Epithelial cell of proximal tubule (primary cell): ENCODE measurements at regions not wholly inside any gene's neighbourhood (a gene's known extent, or its start where the extent isn't known, plus 50 kb on each side); places are given as distances from the start of the nearest gene placed in this dataset.

Experiments
- DNase-seq: peaks from one replicate; pipeline ENCODE4 v3.0.0-alpha.2; 2011; ENCODE audit warnings: low read depth
- H3K4me3 ChIP-seq: 2 replicates; pipeline ENCODE4 v1.5.1; 2011; ENCODE audit warnings: low read depth, mild to moderate bottlenecking, low read length
- TF ChIP-seq, protein P1 (sequence below): conservative IDR thresholded peaks from 2 replicates; pipeline ENCODE4 v1.5.1; 2012; ENCODE audit warnings: low read depth, mild to moderate bottlenecking, low read length

DNA sequence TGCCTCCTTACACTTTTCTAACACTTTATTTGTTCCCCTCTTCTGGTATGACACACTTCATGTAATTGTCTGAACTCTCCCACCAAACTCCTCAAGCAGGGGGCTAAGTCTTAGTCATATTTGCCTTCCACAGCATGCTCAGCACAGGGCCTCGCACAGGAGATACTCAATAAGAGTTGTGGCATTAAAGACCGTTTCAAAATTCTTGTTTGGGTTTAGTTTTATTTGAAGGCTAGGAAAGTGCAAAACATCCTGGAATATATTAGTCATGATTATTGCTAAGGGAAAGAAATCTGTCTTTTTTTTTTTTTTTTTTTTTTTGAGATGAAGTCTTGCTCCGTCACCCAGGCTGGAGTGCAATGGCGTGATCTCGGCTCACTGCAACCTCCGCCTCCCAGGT lies 137.6 kb upstream of the ECI2 start:
- TF ChIP-seq, protein P1, sequence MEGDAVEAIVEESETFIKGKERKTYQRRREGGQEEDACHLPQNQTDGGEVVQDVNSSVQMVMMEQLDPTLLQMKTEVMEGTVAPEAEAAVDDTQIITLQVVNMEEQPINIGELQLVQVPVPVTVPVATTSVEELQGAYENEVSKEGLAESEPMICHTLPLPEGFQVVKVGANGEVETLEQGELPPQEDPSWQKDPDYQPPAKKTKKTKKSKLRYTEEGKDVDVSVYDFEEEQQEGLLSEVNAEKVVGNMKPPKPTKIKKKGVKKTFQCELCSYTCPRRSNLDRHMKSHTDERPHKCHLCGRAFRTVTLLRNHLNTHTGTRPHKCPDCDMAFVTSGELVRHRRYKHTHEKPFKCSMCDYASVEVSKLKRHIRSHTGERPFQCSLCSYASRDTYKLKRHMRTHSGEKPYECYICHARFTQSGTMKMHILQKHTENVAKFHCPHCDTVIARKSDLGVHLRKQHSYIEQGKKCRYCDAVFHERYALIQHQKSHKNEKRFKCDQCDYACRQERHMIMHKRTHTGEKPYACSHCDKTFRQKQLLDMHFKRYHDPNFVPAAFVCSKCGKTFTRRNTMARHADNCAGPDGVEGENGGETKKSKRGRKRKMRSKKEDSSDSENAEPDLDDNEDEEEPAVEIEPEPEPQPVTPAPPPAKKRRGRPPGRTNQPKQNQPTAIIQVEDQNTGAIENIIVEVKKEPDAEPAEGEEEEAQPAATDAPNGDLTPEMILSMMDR = no peak
- no peak overlapping the region for H3K4me3 ChIP-seq
- DNase-seq = no peak

DNA sequence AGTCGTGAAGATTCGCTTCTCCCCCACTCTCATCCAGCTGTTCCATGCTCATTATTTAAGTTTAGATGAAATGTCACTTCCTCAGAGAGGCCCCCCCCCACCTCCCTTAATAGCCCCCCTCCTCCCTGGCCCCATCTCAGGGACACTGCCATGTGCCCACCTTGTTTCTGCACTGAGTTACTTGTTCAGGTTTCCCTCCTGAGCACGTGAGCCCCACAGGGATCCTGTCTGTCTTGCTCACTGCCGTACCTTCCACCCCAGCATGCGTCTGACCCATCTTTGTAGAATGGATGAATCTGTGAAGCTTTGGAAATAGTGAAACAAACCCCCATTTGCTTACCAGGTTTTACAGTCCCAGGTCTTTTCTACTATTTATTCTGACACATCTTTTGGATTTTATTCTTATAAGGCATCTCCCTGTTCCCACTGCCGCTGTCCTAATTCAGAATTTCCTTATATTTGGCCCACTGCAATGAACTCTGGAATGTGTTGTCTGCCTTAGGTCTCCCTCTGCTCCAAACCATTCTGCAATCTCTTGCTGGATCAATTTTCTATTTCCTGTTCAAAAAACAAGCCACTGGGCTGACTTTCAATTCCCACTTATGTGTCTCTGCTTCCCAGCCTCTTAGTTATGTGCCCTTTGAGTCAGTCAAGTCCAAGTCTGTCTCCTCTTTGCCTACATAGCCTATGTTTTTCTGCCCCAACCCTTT lies 136.5 kb upstream of the ECI2 start:
- TF ChIP-seq, protein P1 = no peak
- DNase-seq = no peak
- no peak overlapping the region for H3K4me3 ChIP-seq

DNA sequence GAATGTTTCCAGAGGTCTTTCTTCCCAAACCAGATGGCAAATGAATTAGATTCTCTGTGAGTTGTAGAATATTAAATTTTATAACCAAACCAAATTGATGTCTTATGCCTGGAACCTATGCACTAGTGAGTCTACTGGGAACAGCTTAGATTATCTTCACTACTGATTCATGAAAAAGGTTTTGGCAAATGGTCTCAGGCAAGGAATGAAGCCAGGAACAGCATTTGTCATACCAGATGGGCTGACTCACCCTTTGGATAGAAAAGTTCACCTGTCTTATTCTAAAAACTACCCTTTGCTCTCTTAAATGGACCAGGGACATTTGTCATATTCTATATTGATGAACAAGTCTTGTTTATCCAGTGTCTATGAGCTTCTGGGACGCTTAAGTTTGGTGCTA lies 135.4 kb upstream of the ECI2 start:
- TF ChIP-seq, protein P1 = no peak
- no peak for DNase-seq
- H3K4me3 ChIP-seq = no peak overlapping the region

DNA sequence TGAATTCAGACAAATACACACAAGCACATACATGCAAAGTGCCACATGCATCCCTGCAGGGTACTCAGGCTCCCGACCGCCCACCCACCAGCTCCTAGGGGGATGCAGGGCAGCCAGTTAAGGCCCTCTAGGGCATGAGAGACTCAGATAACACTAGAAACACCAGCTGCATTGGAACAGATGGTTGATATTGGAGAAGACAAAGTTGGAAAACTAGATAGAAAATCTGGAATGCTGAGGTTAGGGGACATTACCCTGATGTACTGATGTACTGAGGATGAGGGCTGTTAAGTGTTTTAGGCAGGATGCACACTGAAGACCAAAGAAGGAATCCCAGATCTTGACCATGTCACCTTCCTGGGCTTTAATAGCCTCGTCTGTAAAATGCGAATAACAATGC lies 134.6 kb upstream of the ECI2 start:
- no peak for DNase-seq
- no peak overlapping the region for H3K4me3 ChIP-seq
- TF ChIP-seq, protein P1 = no peak

DNA sequence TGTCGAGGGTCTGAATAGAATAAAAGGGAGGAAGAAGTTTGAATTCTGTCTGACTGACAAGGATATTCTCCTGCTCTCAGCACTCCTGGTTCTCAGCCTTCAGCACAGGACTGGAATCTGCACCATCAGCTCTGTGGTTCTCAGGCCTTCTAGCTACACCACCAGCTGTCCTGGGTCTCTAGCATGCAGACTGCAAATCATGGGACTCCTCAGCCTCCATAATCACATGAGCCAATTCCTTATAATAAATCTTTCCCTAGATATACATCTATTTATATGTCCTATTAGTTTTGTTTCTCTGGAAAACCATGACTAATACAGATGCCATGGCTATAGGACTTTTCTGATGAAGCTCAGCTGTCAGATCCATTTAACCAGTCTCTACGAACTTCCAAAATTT lies 132.8 kb upstream of the ECI2 start:
- TF ChIP-seq, protein P1 = no peak
- H3K4me3 ChIP-seq = no peak overlapping the region
- DNase-seq = no peak

DNA sequence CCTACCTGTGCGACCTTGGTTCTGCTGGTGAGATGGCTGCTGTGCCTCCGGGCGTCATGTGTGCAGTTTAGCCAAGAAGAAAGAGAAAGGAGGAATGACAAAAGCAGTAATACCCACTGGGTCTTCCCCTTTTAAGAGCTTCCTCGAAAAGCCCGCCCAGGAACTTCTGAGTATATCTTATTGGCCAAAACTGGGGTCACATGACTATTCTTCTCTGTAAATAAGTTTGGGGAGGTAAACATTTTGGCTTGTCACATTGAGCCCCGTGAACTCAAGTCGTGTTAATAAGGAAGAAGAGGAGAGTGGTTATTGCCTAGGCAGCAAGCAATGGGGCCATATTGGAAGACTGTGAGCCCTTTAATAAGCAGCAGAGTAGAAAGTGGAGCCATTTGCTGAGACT lies 130.4 kb upstream of the ECI2 start:
- TF ChIP-seq, protein P1 = no peak
- no peak overlapping the region for H3K4me3 ChIP-seq
- no peak for DNase-seq

DNA sequence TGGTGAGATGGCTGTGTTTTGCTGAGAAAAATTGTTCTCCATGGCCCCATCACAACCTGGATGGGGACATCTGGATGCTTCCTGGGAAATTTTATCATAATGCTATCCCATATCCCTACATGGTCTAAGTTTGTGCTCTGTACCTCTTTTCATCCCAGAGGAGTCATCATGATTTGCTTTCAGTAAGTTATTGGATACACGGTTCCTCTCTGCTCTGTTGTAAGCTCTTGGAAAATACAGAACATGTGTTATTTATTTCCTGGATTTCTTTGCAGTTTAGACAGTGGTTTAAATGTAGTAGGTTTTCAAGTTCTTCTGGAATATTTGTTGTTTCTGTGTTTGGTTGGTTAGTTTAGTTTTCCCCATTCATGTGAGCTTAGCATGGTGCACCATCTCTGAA lies 129.2 kb upstream of the ECI2 start:
- no peak for DNase-seq
- TF ChIP-seq, protein P1 = no peak
- H3K4me3 ChIP-seq = no peak overlapping the region
